Neuronal stem cell (in vitro differentiated cells): ENCODE measurements at regions not wholly inside any gene's neighbourhood (a gene's known extent, or its start where the extent isn't known, plus 50 kb on each side); places are given as distances from the start of the nearest gene placed in this dataset.

Source experiments
- DNase-seq: peaks from one replicate; pipeline ENCODE4 v3.0.0-alpha.2; 2013; ENCODE audit warnings: low spot score
- H2AFZ ChIP-seq: one replicate; pipeline ENCODE4 v1.6.1; 2013; ENCODE audit warnings: mild to moderate bottlenecking, low read length, inconsistent platforms
- H2AK5ac ChIP-seq: 2 replicates; pipeline ENCODE4 v1.6.1; 2013; ENCODE audit warnings: low read depth, mild to moderate bottlenecking, inconsistent platforms, low read length, moderate library complexity, mixed read lengths
- H2BK120ac ChIP-seq: 2 replicates; pipeline ENCODE4 v1.6.1; 2013; ENCODE audit warnings: low read depth, mild to moderate bottlenecking, inconsistent platforms, low read length, moderate library complexity, mixed read lengths
- H2BK12ac ChIP-seq: one replicate; pipeline ENCODE4 v1.6.1; 2013; ENCODE audit warnings: low read length, inconsistent platforms
- H2BK15ac ChIP-seq: 2 replicates; pipeline ENCODE4 v1.6.1; 2013; ENCODE audit warnings: mild to moderate bottlenecking, low read length, inconsistent platforms, mixed read lengths
- H2BK5ac ChIP-seq: one replicate; pipeline ENCODE4 v1.6.1; 2013; ENCODE audit warnings: inconsistent platforms, mild to moderate bottlenecking, low read length, moderate library complexity
- H3K14ac ChIP-seq: one replicate; pipeline ENCODE4 v1.6.1; 2013; ENCODE audit warnings: low read length, inconsistent platforms
- H3K18ac ChIP-seq: 2 replicates; pipeline ENCODE4 v1.6.1; 2013; ENCODE audit warnings: low read length, inconsistent platforms
- H3K23ac ChIP-seq: 2 replicates; pipeline ENCODE4 v1.6.1; 2013; ENCODE audit warnings: low read depth, mild to moderate bottlenecking, mixed read lengths, low read length, inconsistent platforms; ENCODE audit not compliant: poor library complexity
- H3K27ac ChIP-seq: replicated peaks from 3 replicates; pipeline ENCODE4 v1.5.1; 2013; ENCODE audit warnings: low read length, inconsistent platforms
- H3K27me3 ChIP-seq, 3 experiments: 2 replicates each; pipeline ENCODE4 v1.6.1; 2013; ENCODE audit warnings: low read length in 3 of 3, mild to moderate bottlenecking in 2 of 3, inconsistent platforms in 1 of 3, low read depth in 1 of 3, mixed read lengths in 1 of 3, moderate library complexity in 1 of 3; ENCODE audit not compliant: control insufficient read depth in 3 of 3, insufficient read depth in 3 of 3
- H3K36me3 ChIP-seq, 2 donors: replicated peaks in 1 of 2; 2 replicates each; pipeline ENCODE4 v1.6.1; 2013; ENCODE audit warnings: low read length in 2 of 2; ENCODE audit not compliant: control insufficient read depth in 2 of 2, insufficient read depth in 2 of 2
- H3K4ac ChIP-seq: 2 replicates; pipeline ENCODE4 v1.6.1; 2013; ENCODE audit warnings: inconsistent platforms, mild to moderate bottlenecking, low read length, moderate library complexity
- H3K4me1 ChIP-seq, 2 donors: 1 replicate in 1 of 2; 2 replicates in 1 of 2; pipeline ENCODE4 v1.6.1; 2013; ENCODE audit warnings: low read length in 2 of 2, low read depth in 1 of 2; ENCODE audit not compliant: control insufficient read depth in 2 of 2, insufficient read depth in 1 of 2
- H3K4me2 ChIP-seq: one replicate; pipeline ENCODE4 v1.6.1; 2013; ENCODE audit warnings: mild to moderate bottlenecking, low read length, inconsistent platforms; ENCODE audit not compliant: insufficient read depth, poor library complexity, severe bottlenecking
- H3K4me3 ChIP-seq, 2 donors: 2 replicates each; pipeline ENCODE4 v1.5.1; 2013; ENCODE audit warnings: low read length in 2 of 2, mild to moderate bottlenecking in 2 of 2, inconsistent platforms in 1 of 2, moderate library complexity in 1 of 2
- H3K79me1 ChIP-seq: one replicate; pipeline ENCODE4 v1.6.1; 2013; ENCODE audit warnings: low read depth, mild to moderate bottlenecking, inconsistent platforms, low read length, moderate library complexity
- H3K9ac ChIP-seq: one replicate; pipeline ENCODE4 v1.6.1; 2013; ENCODE audit warnings: mild to moderate bottlenecking, low read depth, low read length, inconsistent platforms; ENCODE audit not compliant: poor library complexity
- H3K9me3 ChIP-seq, 2 donors: replicated peaks in 1 of 2; 2 replicates each; pipeline versions ENCODE3 to v1.6.1; 2013; ENCODE audit warnings: low read length in 2 of 2, mild to moderate bottlenecking in 2 of 2, inconsistent platforms in 1 of 2, low read depth in 1 of 2, mixed read lengths in 1 of 2, moderate library complexity in 1 of 2; ENCODE audit not compliant: control insufficient read depth in 2 of 2, insufficient read depth in 1 of 2
- H4K8ac ChIP-seq: one replicate; pipeline ENCODE4 v1.6.1; 2013; ENCODE audit warnings: low read depth, mild to moderate bottlenecking, inconsistent platforms, low read length, moderate library complexity
- H4K91ac ChIP-seq: one replicate; pipeline ENCODE4 v1.6.1; 2013; ENCODE audit warnings: low read length, low read depth, mild to moderate bottlenecking, inconsistent platforms; ENCODE audit not compliant: poor library complexity
- WGBS, 2 donors: extraction: QIAGEN DNeasy Blood & Tissue Kit; methylation state at CpG; one replicate each; pipeline ENCODE4 v1.1.7; 2013; ENCODE audit warnings: missing lambda C conversion rate in 2 of 2, mixed read lengths in 1 of 2; ENCODE audit not compliant: insufficient read length in 2 of 2, insufficient replicate concordance in 1 of 2; ENCODE audit errors: extremely low coverage in 2 of 2; 5-methylcytosine and 5-hydroxymethylcytosine counted together

GRCh38 chr11:121794671-121795141, 321.3 kb downstream of the BLID start:
- no peak overlapping the region for H3K9ac ChIP-seq
- H2BK5ac ChIP-seq = peak overlapping the region; percentile 7
- H3K4ac ChIP-seq = no peak overlapping the region
- H2AK5ac ChIP-seq = peak overlapping the region; percentile 41
- H2BK120ac ChIP-seq = peak overlapping the region; percentile 65
- H4K8ac ChIP-seq = peak overlapping the region; percentile 24
- H3K4me3 ChIP-seq = no peak overlapping the region
- H3K27me3 ChIP-seq = no peaks in the 10 kb centered on the region
- H3K14ac ChIP-seq = no peak overlapping the region
- H3K23ac ChIP-seq = no peak overlapping the region
- H4K91ac ChIP-seq = no peak overlapping the region
- no peak overlapping the region for H2BK15ac ChIP-seq
- H3K9me3 ChIP-seq = peaks cover 2 to 7% of the 10 kb centered on the region in 2 donors
- H3K27ac ChIP-seq = no peak overlapping the region
- H3K4me1 ChIP-seq = peaks cover 0 to 2% of the 10 kb centered on the region in 2 donors
- H2AFZ ChIP-seq = peak overlapping the region; percentile 51
- DNase-seq = no peak
- H3K4me2 ChIP-seq = no peak overlapping the region
- no peaks in the 10 kb centered on the region for H3K36me3 ChIP-seq
- no peaks in the 10 kb centered on the region for H3K79me1 ChIP-seq
- no peak overlapping the region for H2BK12ac ChIP-seq
- H3K18ac ChIP-seq = peak overlapping the region; percentile 64
- WGBS, 2 donors = no CpG with 5 or more reads among the region's 22 CpGs

- Histone ChIP-seq H3K4me1 (peaks cover 0 to 2% of the 10 kb centered on the region in 2 donors), H3K14ac (no peak overlapping the region), H2AFZ (no peak overlapping the region), H2BK5ac (no peak overlapping the region), H3K9ac (no peak overlapping the region), H2BK15ac (no peak overlapping the region), H3K79me1 (no peaks in the 10 kb centered on the region), H4K91ac (no peak overlapping the region), H3K18ac (no peak overlapping the region), H3K27me3 (no peaks in the 10 kb centered on the region), H3K4me3 (no peak overlapping the region), H4K8ac (no peak overlapping the region), H3K4ac (no peak overlapping the region), H3K23ac (no peak overlapping the region), H2BK12ac (no peak overlapping the region), H3K9me3 (peaks cover 0 to 1% of the 10 kb centered on the region in 2 donors), H3K27ac (no peak overlapping the region), H2AK5ac (no peak overlapping the region), H3K36me3 (no peaks in the 10 kb centered on the region), H2BK120ac (no peak overlapping the region), H3K4me2 (no peak overlapping the region)
- DNase-seq = no peak
- whole genome bisulfite sequencing, 2 donors = no CpG with 5 or more reads among the region's 6 CpGs
Measured at GRCh38 chr11:121793916-121794315, 322.1 kb downstream of the BLID start.

- Histone ChIP-seq H2BK15ac (no peak overlapping the region), H3K9me3 (no peaks in the 10 kb centered on the region), H4K91ac (no peak overlapping the region), H3K4me2 (no peak overlapping the region), H3K4ac (no peak overlapping the region), H3K4me1 (peaks cover 0 to 2% of the 10 kb centered on the region in 2 donors), H3K79me1 (no peaks in the 10 kb centered on the region), H3K23ac (no peak overlapping the region), H2AK5ac (no peak overlapping the region), H2BK5ac (no peak overlapping the region), H2BK120ac (no peak overlapping the region), H3K27me3 (no peaks in the 10 kb centered on the region), H3K4me3 (no peak overlapping the region), H3K18ac (no peak overlapping the region), H2AFZ (no peak overlapping the region), H3K36me3 (no peaks in the 10 kb centered on the region), H2BK12ac (no peak overlapping the region), H3K14ac (no peak overlapping the region), H3K9ac (no peak overlapping the region), H3K27ac (no peak overlapping the region), H4K8ac (no peak overlapping the region)
- DNase-seq = no peak
- WGBS, 2 donors = no CpG with 5 or more reads among the region's 4 CpGs
Measured at GRCh38 chr11:121793291-121793690, 322.7 kb downstream of the BLID start.

- H2BK15ac ChIP-seq = no peak overlapping the region
- H3K4me1 ChIP-seq = peaks cover 0 to 2% of the 10 kb centered on the region in 2 donors
- no peak overlapping the region for H2BK12ac ChIP-seq
- no peak for DNase-seq
- H2AFZ ChIP-seq = no peak overlapping the region
- no peak overlapping the region for H3K4me3 ChIP-seq
- no peaks in the 10 kb centered on the region for H3K79me1 ChIP-seq
- no CpG with 5 or more reads among the region's 3 CpGs for WGBS, 2 donors
- H3K23ac ChIP-seq = no peak overlapping the region
- no peak overlapping the region for H4K91ac ChIP-seq
- H4K8ac ChIP-seq = no peak overlapping the region
- no peak overlapping the region for H3K18ac ChIP-seq
- H3K9ac ChIP-seq = no peak overlapping the region
- H3K4me2 ChIP-seq = no peak overlapping the region
- no peaks in the 10 kb centered on the region for H3K27me3 ChIP-seq
- no peak overlapping the region for H3K14ac ChIP-seq
- H3K27ac ChIP-seq = no peak overlapping the region
- H3K9me3 ChIP-seq = peaks cover 0 to 2% of the 10 kb centered on the region in 2 donors
- no peaks in the 10 kb centered on the region for H3K36me3 ChIP-seq
- H3K4ac ChIP-seq = no peak overlapping the region
- H2AK5ac ChIP-seq = no peak overlapping the region
- H2BK5ac ChIP-seq = no peak overlapping the region
- no peak overlapping the region for H2BK120ac ChIP-seq
Measured at GRCh38 chr11:121792185-121792584, 323.8 kb downstream of the BLID start.
